ENCODE measurements at regions not wholly inside any gene's neighbourhood (a gene's known extent, or its start where the extent isn't known, plus 50 kb on each side); places are given as distances from the start of the nearest gene placed in this dataset.

DNA sequence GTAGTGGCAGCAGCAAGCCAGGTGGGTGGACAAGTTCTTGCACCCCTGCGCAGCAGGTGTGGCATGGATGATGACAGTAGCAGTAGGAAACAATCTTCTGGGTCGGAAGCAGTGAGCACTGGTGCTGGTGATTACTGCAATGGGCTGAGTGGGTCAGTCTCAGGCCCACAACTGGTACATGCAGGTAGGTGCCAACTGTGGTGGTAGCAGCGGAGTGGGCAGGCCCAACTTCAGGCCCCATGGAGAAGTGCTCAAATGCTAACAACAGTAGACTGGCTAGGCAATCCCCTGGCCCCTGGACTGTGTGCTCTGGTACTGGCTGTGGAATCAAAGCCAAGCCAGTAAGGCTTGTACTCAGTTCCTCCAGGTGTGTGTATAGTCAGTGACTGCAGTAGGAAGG, 413.7 kb downstream of the PDGFC start:
- no peaks in the 10 kb centered on the region for H3K36me3 ChIP-seq (ENCODE audit: insufficient read depth)
- no peak overlapping the region for H3K27ac ChIP-seq (ENCODE audit: low read depth)
- Mint-ChIP-seq H3K27ac (no peak overlapping the region), H3K4me3 (no peak overlapping the region), H3K9me3 (no peaks in the 10 kb centered on the region), H3K36me3 (ENCODE audit: low read depth) (no peaks in the 10 kb centered on the region), H3K27me3 (ENCODE audit: insufficient read depth, low read depth, poor library complexity) (no peaks in the 10 kb centered on the region), H3K4me1 (no peaks in the 10 kb centered on the region)
- no peak overlapping the region for H2AFZ ChIP-seq
- no peak overlapping the region for H3K4me2 ChIP-seq
- no peaks in the 10 kb centered on the region for H3K79me2 ChIP-seq (replicated peaks; ENCODE audit: insufficient read depth)
- H4K20me1 ChIP-seq (replicated peaks; ENCODE audit: insufficient read depth) = no peaks in the 10 kb centered on the region
- ATAC-seq (no peak; the same call in 2 of the 3 replicates), DNase-seq (ENCODE audit: low spot score) (no peak)
- no peak for TF ChIP-seq ZNF331 (CRISPR knock-in tag; IDR thresholded peaks at IDR 0.05; ENCODE audit: low read depth)
- TF ChIP-seq STAT1 (IDR thresholded peaks at IDR 0.05; ENCODE audit: unreplicated experiment) = no peak
- TF ChIP-seq NANOG (IDR thresholded peaks at IDR 0.05; ENCODE audit: borderline replicate concordance) = no peak
- no peak for TF ChIP-seq EZH2 (IDR thresholded peaks at IDR 0.05; ENCODE audit: low read depth, unreplicated experiment)
- TF ChIP-seq, protein P1, sequence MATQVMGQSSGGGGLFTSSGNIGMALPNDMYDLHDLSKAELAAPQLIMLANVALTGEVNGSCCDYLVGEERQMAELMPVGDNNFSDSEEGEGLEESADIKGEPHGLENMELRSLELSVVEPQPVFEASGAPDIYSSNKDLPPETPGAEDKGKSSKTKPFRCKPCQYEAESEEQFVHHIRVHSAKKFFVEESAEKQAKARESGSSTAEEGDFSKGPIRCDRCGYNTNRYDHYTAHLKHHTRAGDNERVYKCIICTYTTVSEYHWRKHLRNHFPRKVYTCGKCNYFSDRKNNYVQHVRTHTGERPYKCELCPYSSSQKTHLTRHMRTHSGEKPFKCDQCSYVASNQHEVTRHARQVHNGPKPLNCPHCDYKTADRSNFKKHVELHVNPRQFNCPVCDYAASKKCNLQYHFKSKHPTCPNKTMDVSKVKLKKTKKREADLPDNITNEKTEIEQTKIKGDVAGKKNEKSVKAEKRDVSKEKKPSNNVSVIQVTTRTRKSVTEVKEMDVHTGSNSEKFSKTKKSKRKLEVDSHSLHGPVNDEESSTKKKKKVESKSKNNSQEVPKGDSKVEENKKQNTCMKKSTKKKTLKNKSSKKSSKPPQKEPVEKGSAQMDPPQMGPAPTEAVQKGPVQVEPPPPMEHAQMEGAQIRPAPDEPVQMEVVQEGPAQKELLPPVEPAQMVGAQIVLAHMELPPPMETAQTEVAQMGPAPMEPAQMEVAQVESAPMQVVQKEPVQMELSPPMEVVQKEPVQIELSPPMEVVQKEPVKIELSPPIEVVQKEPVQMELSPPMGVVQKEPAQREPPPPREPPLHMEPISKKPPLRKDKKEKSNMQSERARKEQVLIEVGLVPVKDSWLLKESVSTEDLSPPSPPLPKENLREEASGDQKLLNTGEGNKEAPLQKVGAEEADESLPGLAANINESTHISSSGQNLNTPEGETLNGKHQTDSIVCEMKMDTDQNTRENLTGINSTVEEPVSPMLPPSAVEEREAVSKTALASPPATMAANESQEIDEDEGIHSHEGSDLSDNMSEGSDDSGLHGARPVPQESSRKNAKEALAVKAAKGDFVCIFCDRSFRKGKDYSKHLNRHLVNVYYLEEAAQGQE (IDR thresholded peaks at IDR 0.05; ENCODE audit: unreplicated experiment) = no peak
- TF ChIP-seq ZNF114 (CRISPR knock-in tag; IDR thresholded peaks at IDR 0.05) = no peak
- TF ChIP-seq, protein P2, sequence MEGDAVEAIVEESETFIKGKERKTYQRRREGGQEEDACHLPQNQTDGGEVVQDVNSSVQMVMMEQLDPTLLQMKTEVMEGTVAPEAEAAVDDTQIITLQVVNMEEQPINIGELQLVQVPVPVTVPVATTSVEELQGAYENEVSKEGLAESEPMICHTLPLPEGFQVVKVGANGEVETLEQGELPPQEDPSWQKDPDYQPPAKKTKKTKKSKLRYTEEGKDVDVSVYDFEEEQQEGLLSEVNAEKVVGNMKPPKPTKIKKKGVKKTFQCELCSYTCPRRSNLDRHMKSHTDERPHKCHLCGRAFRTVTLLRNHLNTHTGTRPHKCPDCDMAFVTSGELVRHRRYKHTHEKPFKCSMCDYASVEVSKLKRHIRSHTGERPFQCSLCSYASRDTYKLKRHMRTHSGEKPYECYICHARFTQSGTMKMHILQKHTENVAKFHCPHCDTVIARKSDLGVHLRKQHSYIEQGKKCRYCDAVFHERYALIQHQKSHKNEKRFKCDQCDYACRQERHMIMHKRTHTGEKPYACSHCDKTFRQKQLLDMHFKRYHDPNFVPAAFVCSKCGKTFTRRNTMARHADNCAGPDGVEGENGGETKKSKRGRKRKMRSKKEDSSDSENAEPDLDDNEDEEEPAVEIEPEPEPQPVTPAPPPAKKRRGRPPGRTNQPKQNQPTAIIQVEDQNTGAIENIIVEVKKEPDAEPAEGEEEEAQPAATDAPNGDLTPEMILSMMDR (conservative IDR thresholded peaks at IDR 0.05; ENCODE audit: low read depth in 2 of 2) = no peak
- H3F3A ChIP-seq (replicated peaks; ENCODE audit: low read depth) = no peaks in the 10 kb centered on the region
- H3K9me2 ChIP-seq (ENCODE audit: insufficient read depth) = peaks cover 9% of the 10 kb centered on the region; the same call in 1 of the 2 replicates
- no peak overlapping the region for H3K4me3 ChIP-seq
- no peaks in the 10 kb centered on the region for H3K27me3 ChIP-seq (ENCODE audit: insufficient read depth)
- H3K4me1 ChIP-seq (ENCODE audit: insufficient read depth) = no peaks in the 10 kb centered on the region

DNA sequence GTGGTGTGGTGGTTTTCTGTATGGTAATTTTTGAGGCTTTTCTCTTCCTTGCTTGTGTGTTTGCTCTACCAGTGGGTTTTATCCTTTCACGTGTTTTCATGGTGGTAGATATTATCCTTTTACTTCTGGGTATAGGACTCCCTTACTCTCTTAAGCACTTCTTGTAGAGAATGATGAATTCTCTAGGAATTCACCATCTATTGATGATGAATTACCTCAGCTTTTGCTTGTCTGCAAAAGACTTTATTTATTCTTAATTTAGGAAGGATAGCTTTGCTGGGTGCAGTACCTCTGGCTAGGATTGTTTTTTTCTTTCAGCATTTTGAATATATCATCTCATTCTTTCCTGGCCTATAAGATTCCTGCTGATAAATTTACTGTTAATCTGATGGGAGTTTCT, 415.3 kb downstream of the PDGFC start:
- no peaks in the 10 kb centered on the region for H3K4me1 ChIP-seq (ENCODE audit: insufficient read depth)
- H4K20me1 ChIP-seq (replicated peaks; ENCODE audit: insufficient read depth) = no peaks in the 10 kb centered on the region
- no peaks in the 10 kb centered on the region for H3K4me1 Mint-ChIP-seq
- no peaks in the 10 kb centered on the region for H3K36me3 ChIP-seq (ENCODE audit: insufficient read depth)
- H3K9me3 Mint-ChIP-seq = no peaks in the 10 kb centered on the region
- H3K4me2 ChIP-seq = no peak overlapping the region
- no peaks in the 10 kb centered on the region for H3K36me3 Mint-ChIP-seq (ENCODE audit: low read depth)
- H3K27me3 ChIP-seq (ENCODE audit: insufficient read depth) = no peaks in the 10 kb centered on the region
- no peaks in the 10 kb centered on the region for H3K27me3 Mint-ChIP-seq (ENCODE audit: insufficient read depth, low read depth, poor library complexity)
- no peaks in the 10 kb centered on the region for H3K79me2 ChIP-seq (replicated peaks; ENCODE audit: insufficient read depth)
- H3K4me3 Mint-ChIP-seq = no peak overlapping the region
- H3K4me3 ChIP-seq = no peak overlapping the region
- H2AFZ ChIP-seq = no peak overlapping the region
- no peak overlapping the region for H3K27ac Mint-ChIP-seq
- peaks cover 9% of the 10 kb centered on the region; the same call in 1 of the 2 replicates for H3K9me2 ChIP-seq (ENCODE audit: insufficient read depth)
- DNase-seq (ENCODE audit: low spot score) (no peak), ATAC-seq (no peak)
- no peak overlapping the region for H3K27ac ChIP-seq (ENCODE audit: low read depth)
- no peaks in the 10 kb centered on the region for H3F3A ChIP-seq (replicated peaks; ENCODE audit: low read depth)
- TF ChIP-seq POLR2AphosphoS5 (IDR thresholded peaks at IDR 0.05; ENCODE audit: low read depth) (no peak), JUNB (IDR thresholded peaks at IDR 0.05; ENCODE audit: unreplicated experiment) (no peak), EZH2phosphoT487 (IDR thresholded peaks at IDR 0.05; ENCODE audit: unreplicated experiment) (no peak)

Measured in GM23338 (cell line).